ENCODE measurements at regions not wholly inside any gene's neighbourhood (a gene's known extent, or its start where the extent isn't known, plus 50 kb on each side); places are given as distances from the start of the nearest gene placed in this dataset.
"Not testable (repeated sequence)": the region's sequence is repeated elsewhere in the genome, so short reads cannot be mapped to it uniquely, and the experiment has no call there.

- H3K9me3 Mint-ChIP-seq; intact Hi-C loops (cut with micrococcal nuclease); H3K27ac Mint-ChIP-seq; H3K36me3 Mint-ChIP-seq (ENCODE audit: low read depth); H3K27me3 Mint-ChIP-seq; H3K4me1 Mint-ChIP-seq (ENCODE audit: low read depth); H3K4me3 Mint-ChIP-seq: not testable (repeated sequence)
Observed at GRCh38 chr12:25394775-25395174, 144.0 kb upstream of the KRAS start.

- no peak overlapping the region for H3K27ac Mint-ChIP-seq
- no peaks in the 10 kb centered on the region for H3K4me1 Mint-ChIP-seq (ENCODE audit: low read depth)
- no peaks in the 10 kb centered on the region for H3K36me3 Mint-ChIP-seq (ENCODE audit: low read depth)
- H3K4me3 Mint-ChIP-seq = no peak overlapping the region
- H3K9me3 Mint-ChIP-seq = no peaks in the 10 kb centered on the region
- H3K27me3 Mint-ChIP-seq = no peaks in the 10 kb centered on the region
- intact Hi-C loops (cut with micrococcal nuclease) = no loop called here
Observed at GRCh38 chr12:25394025-25394424, 143.3 kb upstream of the KRAS start.

- H3K27me3 Mint-ChIP-seq; H3K4me3 Mint-ChIP-seq; H3K4me1 Mint-ChIP-seq (ENCODE audit: low read depth); H3K27ac Mint-ChIP-seq; H3K36me3 Mint-ChIP-seq (ENCODE audit: low read depth); H3K9me3 Mint-ChIP-seq; intact Hi-C loops (cut with micrococcal nuclease): not testable (repeated sequence)
Observed at GRCh38 chr12:25391346-25391745, 140.6 kb upstream of the KRAS start.

- H3K36me3 Mint-ChIP-seq (ENCODE audit: low read depth) = peaks cover 14% of the 10 kb centered on the region
- no peaks in the 10 kb centered on the region for H3K9me3 Mint-ChIP-seq
- no peaks in the 10 kb centered on the region for H3K27me3 Mint-ChIP-seq
- no peak overlapping the region for H3K4me3 Mint-ChIP-seq
- H3K4me1 Mint-ChIP-seq (ENCODE audit: low read depth) = peaks cover 28% of the 10 kb centered on the region
- H3K27ac Mint-ChIP-seq = no peak overlapping the region
- intact Hi-C loops (cut with micrococcal nuclease) = no loop called here
Observed at GRCh38 chr12:25388183-25388582, 137.5 kb upstream of the KRAS start.

GRCh38 chr12:25387732-25388050 lies 137.0 kb upstream of the KRAS start:
- intact Hi-C loops (cut with micrococcal nuclease) = loop anchor here (1.0 kb wide), 2 partner anchors 146 to 176 kb away; no protein-coding TSS in a partner anchor
- H3K9me3 Mint-ChIP-seq = no peaks in the 10 kb centered on the region
- no peak overlapping the region for H3K27ac Mint-ChIP-seq
- H3K4me3 Mint-ChIP-seq = no peak overlapping the region
- H3K27me3 Mint-ChIP-seq = peaks cover under 1% of the 10 kb centered on the region
- peaks cover 14% of the 10 kb centered on the region for H3K36me3 Mint-ChIP-seq (ENCODE audit: low read depth)
- peaks cover 33% of the 10 kb centered on the region for H3K4me1 Mint-ChIP-seq (ENCODE audit: low read depth)

GRCh38 chr12:25386831-25387731 lies 136.4 kb upstream of the KRAS start:
- intact Hi-C loops (cut with micrococcal nuclease) = loop anchor here (1.0 kb wide), 2 partner anchors 146 to 176 kb away; no protein-coding TSS in a partner anchor
- H3K9me3 Mint-ChIP-seq = no peaks in the 10 kb centered on the region
- H3K36me3 Mint-ChIP-seq (ENCODE audit: low read depth) = peaks cover 14% of the 10 kb centered on the region
- H3K4me3 Mint-ChIP-seq = peak overlapping the region; percentile 89
- peaks cover 39% of the 10 kb centered on the region for H3K4me1 Mint-ChIP-seq (ENCODE audit: low read depth)
- H3K27ac Mint-ChIP-seq = peak overlapping the region; percentile 100
- H3K27me3 Mint-ChIP-seq = peaks cover 4% of the 10 kb centered on the region

GRCh38 chr12:25384893-25385248 lies 134.1 kb upstream of the KRAS start:
- Mint-ChIP-seq H3K36me3 (ENCODE audit: low read depth) (peaks cover 14% of the 10 kb centered on the region), H3K9me3 (no peaks in the 10 kb centered on the region), H3K27me3 (peaks cover 4% of the 10 kb centered on the region), H3K4me1 (ENCODE audit: low read depth) (peaks cover 40% of the 10 kb centered on the region), H3K27ac (peak overlapping the region; percentile 100), H3K4me3 (peak overlapping the region; percentile 89)
- intact Hi-C loops (cut with micrococcal nuclease) = no loop called here

GRCh38 chr12:25384038-25384892 lies 133.5 kb upstream of the KRAS start:
- Mint-ChIP-seq H3K4me1 (ENCODE audit: low read depth) (peaks cover 40% of the 10 kb centered on the region), H3K9me3 (no peaks in the 10 kb centered on the region), H3K36me3 (ENCODE audit: low read depth) (peaks cover 14% of the 10 kb centered on the region), H3K27ac (peak overlapping the region; percentile 100), H3K4me3 (no peak overlapping the region), H3K27me3 (peaks cover 4% of the 10 kb centered on the region)
- intact Hi-C loops (cut with micrococcal nuclease) = no loop called here

GRCh38 chr12:25382311-25383106 lies 131.8 kb upstream of the KRAS start:
- Mint-ChIP-seq H3K9me3 (no peaks in the 10 kb centered on the region), H3K4me1 (ENCODE audit: low read depth) (peaks cover 48% of the 10 kb centered on the region), H3K27me3 (peaks cover 4% of the 10 kb centered on the region), H3K27ac (peak overlapping the region; percentile 17), H3K36me3 (ENCODE audit: low read depth) (peaks cover 14% of the 10 kb centered on the region), H3K4me3 (no peak overlapping the region)
- intact Hi-C loops (cut with micrococcal nuclease) = no loop called here

- Mint-ChIP-seq H3K27me3 (peaks cover 3% of the 10 kb centered on the region), H3K9me3 (no peaks in the 10 kb centered on the region), H3K4me1 (ENCODE audit: low read depth) (peaks cover 34% of the 10 kb centered on the region), H3K27ac (no peak overlapping the region), H3K36me3 (ENCODE audit: low read depth) (no peaks in the 10 kb centered on the region), H3K4me3 (no peak overlapping the region)
- intact Hi-C loops (cut with micrococcal nuclease) = no loop called here
Observed at GRCh38 chr12:25377469-25378177, 126.9 kb upstream of the KRAS start.

- intact Hi-C loops (cut with micrococcal nuclease) = no loop called here
- Mint-ChIP-seq H3K4me1 (ENCODE audit: low read depth) (peaks cover 27% of the 10 kb centered on the region), H3K27ac (no peak overlapping the region), H3K36me3 (ENCODE audit: low read depth) (no peaks in the 10 kb centered on the region), H3K9me3 (no peaks in the 10 kb centered on the region), H3K27me3 (no peaks in the 10 kb centered on the region), H3K4me3 (no peak overlapping the region)
Observed at GRCh38 chr12:25376985-25377384, 126.3 kb upstream of the KRAS start.

- intact Hi-C loops (cut with micrococcal nuclease) = no loop called here
- Mint-ChIP-seq H3K4me1 (ENCODE audit: low read depth) (peaks cover 27% of the 10 kb centered on the region), H3K4me3 (no peak overlapping the region), H3K27ac (peak overlapping the region; percentile 9), H3K27me3 (no peaks in the 10 kb centered on the region), H3K36me3 (ENCODE audit: low read depth) (no peaks in the 10 kb centered on the region), H3K9me3 (no peaks in the 10 kb centered on the region)
Observed at GRCh38 chr12:25376407-25376806, 125.7 kb upstream of the KRAS start.
